Activated CD8-positive, alpha-beta memory T cell treated with anti-CD3 and anti-CD28 coated beads for 1 hour (primary cell): ENCODE measurements at regions not wholly inside any gene's neighbourhood (a gene's known extent, or its start where the extent isn't known, plus 50 kb on each side); places are given as distances from the start of the nearest gene placed in this dataset.
"Not testable (repeated sequence)": the region's sequence is repeated elsewhere in the genome, so short reads cannot be mapped to it uniquely, and the experiment has no call there.

Experiments
- DNase-seq, 2 donors: peaks; one replicate each; pipeline ENCODE4 v3.0.0-alpha.2; 2020; ENCODE audit warnings: low read depth in 1 of 2; ENCODE audit errors: extremely low read depth in 1 of 2

GRCh38 chr9:85878872-85879597 lies 61.9 kb upstream of the NAA35 start:
- DNase-seq, result not testable (repeated sequence)

- DNase-seq, result not testable (repeated sequence)
These were observed 60.4 kb upstream of the NAA35 start for GRCh38 chr9:85880507-85880906.

GRCh38 chr9:85884256-85884655 lies 56.7 kb upstream of the NAA35 start:
- DNase-seq, result no peak

- no peak for DNase-seq
These were observed 50.0 kb upstream of the NAA35 start for GRCh38 chr9:85890962-85891361.
